ENCODE measurements at regions not wholly inside any gene's neighbourhood (a gene's known extent, or its start where the extent isn't known, plus 50 kb on each side); places are given as distances from the start of the nearest gene placed in this dataset.

DNA sequence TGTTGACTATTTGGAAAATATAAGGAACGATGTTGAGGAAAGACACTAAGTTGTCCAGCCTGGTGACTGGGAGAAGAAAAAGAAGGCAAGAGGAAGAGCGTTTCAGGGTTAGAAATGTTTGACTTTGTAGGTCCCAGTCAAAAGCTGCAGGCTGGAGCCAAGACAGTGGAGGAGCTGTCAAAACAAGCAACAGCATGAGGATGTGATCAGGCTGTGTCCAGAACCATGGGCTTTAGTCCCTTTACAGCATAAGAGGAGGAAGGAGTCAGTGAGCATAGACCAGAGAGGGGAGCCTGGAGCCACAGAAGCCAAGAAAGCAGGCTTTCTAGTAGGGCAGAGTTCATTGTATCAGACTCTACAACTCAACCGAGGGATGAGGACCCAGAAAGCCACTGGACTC is 658.5 kb downstream of the BNC2 start:
- DNase-seq (ENCODE audit: insufficient read length, low spot score, missing footprints): no peak
- H3K79me2 ChIP-seq (ENCODE audit: insufficient read depth, low read length): no peaks in the 10 kb centered on the region

DNA sequence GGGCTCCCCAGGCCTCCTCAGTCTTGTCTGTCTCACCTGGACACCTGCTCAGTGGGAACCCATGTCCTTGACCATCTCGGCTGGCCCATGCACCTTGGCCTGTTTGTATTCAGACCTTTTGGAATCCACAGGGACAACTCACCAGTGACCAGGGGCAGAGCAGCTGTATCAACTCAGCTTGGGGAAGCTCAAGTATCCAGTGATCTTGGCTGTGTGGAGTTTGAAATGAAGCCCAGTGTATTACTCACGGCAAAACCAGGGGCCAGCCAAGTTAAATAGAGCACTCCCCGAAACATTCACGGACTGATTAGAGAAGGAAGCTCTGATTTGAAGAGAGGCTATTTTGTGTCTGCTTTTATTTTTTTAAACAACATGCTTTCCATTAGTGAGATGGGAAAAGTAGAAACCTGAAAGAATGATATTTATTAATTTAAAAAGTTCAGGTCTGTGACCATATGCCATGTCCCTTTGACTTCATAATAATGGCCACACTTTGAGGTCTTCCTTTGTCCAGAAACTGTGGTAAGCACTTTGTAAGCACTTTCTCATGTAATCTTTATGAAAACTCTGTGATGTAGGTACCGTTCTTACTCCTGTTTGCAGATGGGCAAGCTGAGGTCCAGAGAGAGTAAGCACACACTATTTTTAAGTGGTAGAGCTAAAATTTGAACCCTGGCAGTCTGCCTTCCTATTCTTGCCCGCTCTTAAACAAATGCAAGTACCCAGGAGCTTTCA is 656.5 kb downstream of the BNC2 start:
- Histone ChIP-seq H3K27ac (ENCODE audit: low read depth, low read length) (peak overlapping the region; percentile 44), H4K20me1 (ENCODE audit: insufficient read depth, low read length) (no peaks in the 10 kb centered on the region), H3K4me3 (ENCODE audit: insufficient read depth, low read length) (no peak overlapping the region), H3K27me3 (ENCODE audit: insufficient read depth, low read length) (no peaks in the 10 kb centered on the region), H3K36me3 (ENCODE audit: insufficient read depth, low read length) (no peaks in the 10 kb centered on the region), H2AFZ (ENCODE audit: low read length) (no peak overlapping the region), H3K79me2 (ENCODE audit: insufficient read depth, low read length) (no peaks in the 10 kb centered on the region), H3K4me1 (ENCODE audit: insufficient read depth, low read length) (peaks cover 26% of the 10 kb centered on the region), H3K4me2 (ENCODE audit: insufficient read depth, low read length) (peak overlapping the region; percentile 56), H3K9me3 (ENCODE audit: low read depth, low read length) (no peaks in the 10 kb centered on the region)
- peak; percentile 96 for DNase-seq (ENCODE audit: insufficient read length, low spot score, missing footprints)
- TF ChIP-seq, protein P1, sequence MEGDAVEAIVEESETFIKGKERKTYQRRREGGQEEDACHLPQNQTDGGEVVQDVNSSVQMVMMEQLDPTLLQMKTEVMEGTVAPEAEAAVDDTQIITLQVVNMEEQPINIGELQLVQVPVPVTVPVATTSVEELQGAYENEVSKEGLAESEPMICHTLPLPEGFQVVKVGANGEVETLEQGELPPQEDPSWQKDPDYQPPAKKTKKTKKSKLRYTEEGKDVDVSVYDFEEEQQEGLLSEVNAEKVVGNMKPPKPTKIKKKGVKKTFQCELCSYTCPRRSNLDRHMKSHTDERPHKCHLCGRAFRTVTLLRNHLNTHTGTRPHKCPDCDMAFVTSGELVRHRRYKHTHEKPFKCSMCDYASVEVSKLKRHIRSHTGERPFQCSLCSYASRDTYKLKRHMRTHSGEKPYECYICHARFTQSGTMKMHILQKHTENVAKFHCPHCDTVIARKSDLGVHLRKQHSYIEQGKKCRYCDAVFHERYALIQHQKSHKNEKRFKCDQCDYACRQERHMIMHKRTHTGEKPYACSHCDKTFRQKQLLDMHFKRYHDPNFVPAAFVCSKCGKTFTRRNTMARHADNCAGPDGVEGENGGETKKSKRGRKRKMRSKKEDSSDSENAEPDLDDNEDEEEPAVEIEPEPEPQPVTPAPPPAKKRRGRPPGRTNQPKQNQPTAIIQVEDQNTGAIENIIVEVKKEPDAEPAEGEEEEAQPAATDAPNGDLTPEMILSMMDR (IDR thresholded peaks at IDR 0.05; ENCODE audit: extremely low read depth, low read depth, low read length): no peak

More for the DNA sequence above, 658.5 kb downstream of the BNC2 start:
- no peak overlapping the region for H3K4me2 ChIP-seq (ENCODE audit: insufficient read depth, low read length)
- H3K4me3 ChIP-seq (ENCODE audit: insufficient read depth, low read length): no peak overlapping the region
- TF ChIP-seq, protein P1 (IDR thresholded peaks at IDR 0.05; ENCODE audit: extremely low read depth, low read depth, low read length): no peak
- no peaks in the 10 kb centered on the region for H3K9me3 ChIP-seq (ENCODE audit: low read depth, low read length)
- no peaks in the 10 kb centered on the region for H3K36me3 ChIP-seq (ENCODE audit: insufficient read depth, low read length)
- no peaks in the 10 kb centered on the region for H3K27me3 ChIP-seq (ENCODE audit: insufficient read depth, low read length)
- H2AFZ ChIP-seq (ENCODE audit: low read length): no peak overlapping the region
- peaks cover 15% of the 10 kb centered on the region for H3K4me1 ChIP-seq (ENCODE audit: insufficient read depth, low read length)
- H3K27ac ChIP-seq (ENCODE audit: low read depth, low read length): no peak overlapping the region
- no peaks in the 10 kb centered on the region for H4K20me1 ChIP-seq (ENCODE audit: insufficient read depth, low read length)

DNA sequence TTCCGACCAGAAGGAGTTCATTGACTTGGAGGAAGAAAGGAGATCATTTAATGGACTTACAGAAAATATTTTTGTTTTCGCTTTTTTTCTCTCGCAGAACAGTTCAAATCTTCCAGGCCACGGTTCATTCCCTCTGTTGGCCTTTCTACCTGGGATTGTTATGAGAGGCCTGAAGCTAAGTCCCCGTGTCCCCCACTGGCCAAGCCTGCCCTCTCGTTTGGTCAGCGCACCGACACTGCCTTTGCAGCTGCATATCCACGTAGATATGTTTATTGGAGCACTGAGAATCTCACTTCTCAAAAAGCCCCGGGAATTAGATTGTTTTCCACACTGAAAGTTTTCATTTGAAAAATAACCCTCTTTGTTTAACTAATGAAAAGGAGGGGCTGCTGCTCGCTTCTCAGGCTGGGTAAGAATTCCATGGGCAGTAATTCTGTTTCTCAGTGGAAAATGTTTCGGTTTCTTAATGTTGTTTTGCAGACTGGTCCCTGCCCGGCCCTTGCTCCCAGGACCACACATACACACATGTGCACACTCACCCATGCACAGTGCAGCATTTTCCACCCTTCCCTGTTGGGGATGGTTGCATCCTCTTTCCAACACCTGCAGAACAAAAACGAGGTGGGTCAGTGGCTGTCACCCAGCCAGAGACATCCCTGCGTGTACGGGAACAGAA is 655.7 kb downstream of the BNC2 start:
- no peak overlapping the region for H2AFZ ChIP-seq (ENCODE audit: low read length)
- no peaks in the 10 kb centered on the region for H3K36me3 ChIP-seq (ENCODE audit: insufficient read depth, low read length)
- no peak overlapping the region for H3K27ac ChIP-seq (ENCODE audit: low read depth, low read length)
- H3K9me3 ChIP-seq (ENCODE audit: low read depth, low read length): no peaks in the 10 kb centered on the region
- TF ChIP-seq, protein P1 (IDR thresholded peaks at IDR 0.05; ENCODE audit: extremely low read depth, low read depth, low read length): no peak
- H3K4me3 ChIP-seq (ENCODE audit: insufficient read depth, low read length): no peak overlapping the region
- H3K27me3 ChIP-seq (ENCODE audit: insufficient read depth, low read length): no peaks in the 10 kb centered on the region
- peak overlapping the region; percentile 56 for H3K4me2 ChIP-seq (ENCODE audit: insufficient read depth, low read length)
- no peaks in the 10 kb centered on the region for H4K20me1 ChIP-seq (ENCODE audit: insufficient read depth, low read length)
- no peaks in the 10 kb centered on the region for H3K79me2 ChIP-seq (ENCODE audit: insufficient read depth, low read length)
- DNase-seq (ENCODE audit: insufficient read length, low spot score, missing footprints): no peak
- H3K4me1 ChIP-seq (ENCODE audit: insufficient read depth, low read length): peaks cover 27% of the 10 kb centered on the region

DNA sequence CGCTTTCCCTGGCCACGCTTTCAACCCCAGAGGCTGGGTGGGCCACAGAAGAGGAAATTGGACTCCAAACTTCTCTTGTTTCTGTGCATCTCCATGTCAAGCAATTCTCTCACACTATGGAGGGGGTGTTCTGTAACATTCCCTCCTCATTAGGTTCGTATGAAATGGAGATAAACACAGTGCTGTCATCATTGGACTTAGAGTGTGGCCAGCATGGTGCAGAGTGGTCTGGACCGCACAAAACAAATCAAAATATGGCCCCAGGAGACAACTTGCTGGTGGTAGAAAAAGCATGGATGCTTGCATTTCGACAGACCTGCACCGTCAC is 655.2 kb downstream of the BNC2 start:
- Histone ChIP-seq H3K27me3 (ENCODE audit: insufficient read depth, low read length) (no peaks in the 10 kb centered on the region), H3K36me3 (ENCODE audit: insufficient read depth, low read length) (no peaks in the 10 kb centered on the region), H2AFZ (ENCODE audit: low read length) (no peak overlapping the region)

More for the DNA sequence above, 655.2 kb downstream of the BNC2 start:
- Histone ChIP-seq H3K79me2 (ENCODE audit: insufficient read depth, low read length) (no peaks in the 10 kb centered on the region), H3K27ac (ENCODE audit: low read depth, low read length) (no peak overlapping the region), H3K4me2 (ENCODE audit: insufficient read depth, low read length) (no peak overlapping the region), H3K4me3 (ENCODE audit: insufficient read depth, low read length) (no peak overlapping the region), H4K20me1 (ENCODE audit: insufficient read depth, low read length) (no peaks in the 10 kb centered on the region), H3K9me3 (ENCODE audit: low read depth, low read length) (no peaks in the 10 kb centered on the region), H3K4me1 (ENCODE audit: insufficient read depth, low read length) (peaks cover 27% of the 10 kb centered on the region)
- DNase-seq (ENCODE audit: insufficient read length, low spot score, missing footprints): no peak
- TF ChIP-seq, protein P1 (IDR thresholded peaks at IDR 0.05; ENCODE audit: extremely low read depth, low read depth, low read length): no peak

Measured in osteoblast (primary cell).